ENCODE measurements at regions not wholly inside any gene's neighbourhood (a gene's known extent, or its start where the extent isn't known, plus 50 kb on each side); places are given as distances from the start of the nearest gene placed in this dataset.

DNA sequence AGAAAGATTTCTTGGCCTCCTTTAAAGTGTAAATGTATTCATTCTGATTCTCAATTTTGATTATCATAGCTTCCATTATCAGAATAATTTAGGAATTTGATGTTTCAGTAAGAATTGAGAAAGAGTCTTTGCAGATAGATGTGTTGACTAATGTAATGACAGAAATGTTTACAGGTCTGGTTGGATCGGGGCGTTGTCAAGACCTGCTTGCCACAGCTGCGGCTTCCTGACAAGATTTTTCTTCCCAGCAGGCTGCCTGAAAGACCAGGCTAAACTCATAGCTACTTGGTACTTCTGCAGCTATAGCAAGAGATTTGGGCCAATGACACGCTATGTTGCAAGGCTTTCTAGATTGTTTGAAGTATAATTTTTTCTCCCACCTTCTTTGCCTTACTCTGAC lies 91.5 kb upstream of the ANKRD50 start:
- TF ChIP-seq POLR2A (IDR thresholded peaks at IDR 0.05; ENCODE audit: low read length) (no peak), GATA1 (IDR thresholded peaks at IDR 0.05; ENCODE audit: low read depth, low read length) (no peak)

Measured in erythroblast (primary cell).